ENCODE measurements at regions not wholly inside any gene's neighbourhood (a gene's known extent, or its start where the extent isn't known, plus 50 kb on each side); places are given as distances from the start of the nearest gene placed in this dataset.

DNA sequence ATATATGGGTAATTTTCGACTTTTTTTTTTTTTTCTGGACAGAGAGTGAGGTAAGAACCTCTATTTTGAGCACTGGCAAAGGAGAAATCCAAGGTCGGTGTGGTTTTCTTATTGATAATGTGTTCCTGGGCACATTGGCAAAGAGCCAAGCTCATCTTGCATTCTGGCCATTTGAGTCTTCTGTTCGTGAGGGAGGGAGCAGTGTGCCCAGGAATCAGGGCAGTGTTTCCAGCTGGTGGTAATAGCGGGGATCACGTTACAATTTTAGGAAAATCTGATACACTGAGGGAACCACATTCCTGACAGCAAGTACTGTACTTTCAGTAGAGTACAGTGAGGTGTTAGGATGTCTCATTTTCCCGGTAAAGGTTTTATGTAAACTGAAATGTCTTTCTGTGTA lies 442.3 kb upstream of the MAP3K7 start:
- Histone ChIP-seq H3K36me3 (ENCODE audit: control insufficient read depth in 2 of 2, insufficient read depth in 2 of 2, low read length in 1 of 2) (no peaks in the 10 kb centered on the region), H4K20me1 (ENCODE audit: control insufficient read depth, insufficient read depth) (no peaks in the 10 kb centered on the region), H3K27ac (ENCODE audit: control insufficient read depth, insufficient read depth) (no peak overlapping the region), H2AFZ (ENCODE audit: control insufficient read depth, low read depth, low read length) (no peak overlapping the region), H3K4me2 (ENCODE audit: control insufficient read depth, insufficient read depth) (no peak overlapping the region), H3K4me1 (ENCODE audit: control insufficient read depth, insufficient read depth, low read length) (no peaks in the 10 kb centered on the region), H3K9me3 (replicated peaks; ENCODE audit: control insufficient read depth, insufficient read depth, low read length) (no peaks in the 10 kb centered on the region), H3K27me3 (replicated peaks in 1 of 2; ENCODE audit: control insufficient read depth in 2 of 2, insufficient read depth in 2 of 2, low read length in 1 of 2) (no peaks in the 10 kb centered on the region), H3K4me3 (no peak overlapping the region), H3K9ac (ENCODE audit: control insufficient read depth, insufficient read depth, low read length) (no peak overlapping the region), H3K79me2 (ENCODE audit: control insufficient read depth, insufficient read depth, low read length) (no peaks in the 10 kb centered on the region)
- intact Hi-C loops (cut with micrococcal nuclease; ENCODE audit: unreplicated experiment), result no loop called here
- ChIA-PET SMC1A (ENCODE audit: uncharacterized antibody, unreplicated experiment) (interaction anchor here (1.4 kb wide), 1 partner anchor 88 kb away, joined by 3 read pairs; no protein-coding TSS in a partner anchor), RAD21 (ENCODE audit: unreplicated experiment) (no interaction called here), POLR2A (no interaction called here), CTCF (no interaction called here)
- no peak for FAIRE-seq
- whole genome bisulfite sequencing (ENCODE audit: insufficient coverage, insufficient replicate concordance, low lambda C conversion rate, missing lambda C conversion rate), result 14% methylated on average over 6 of the region's 6 CpGs
- in situ Hi-C loops (cut with MboI), result no loop called here
- no peak for DNase-seq (ENCODE audit: low read depth, low spot score)
- ATAC-seq, result no peak
- BruUV-seq (replicated peaks), result no TSS peak
- TF ChIP-seq, protein P1, sequence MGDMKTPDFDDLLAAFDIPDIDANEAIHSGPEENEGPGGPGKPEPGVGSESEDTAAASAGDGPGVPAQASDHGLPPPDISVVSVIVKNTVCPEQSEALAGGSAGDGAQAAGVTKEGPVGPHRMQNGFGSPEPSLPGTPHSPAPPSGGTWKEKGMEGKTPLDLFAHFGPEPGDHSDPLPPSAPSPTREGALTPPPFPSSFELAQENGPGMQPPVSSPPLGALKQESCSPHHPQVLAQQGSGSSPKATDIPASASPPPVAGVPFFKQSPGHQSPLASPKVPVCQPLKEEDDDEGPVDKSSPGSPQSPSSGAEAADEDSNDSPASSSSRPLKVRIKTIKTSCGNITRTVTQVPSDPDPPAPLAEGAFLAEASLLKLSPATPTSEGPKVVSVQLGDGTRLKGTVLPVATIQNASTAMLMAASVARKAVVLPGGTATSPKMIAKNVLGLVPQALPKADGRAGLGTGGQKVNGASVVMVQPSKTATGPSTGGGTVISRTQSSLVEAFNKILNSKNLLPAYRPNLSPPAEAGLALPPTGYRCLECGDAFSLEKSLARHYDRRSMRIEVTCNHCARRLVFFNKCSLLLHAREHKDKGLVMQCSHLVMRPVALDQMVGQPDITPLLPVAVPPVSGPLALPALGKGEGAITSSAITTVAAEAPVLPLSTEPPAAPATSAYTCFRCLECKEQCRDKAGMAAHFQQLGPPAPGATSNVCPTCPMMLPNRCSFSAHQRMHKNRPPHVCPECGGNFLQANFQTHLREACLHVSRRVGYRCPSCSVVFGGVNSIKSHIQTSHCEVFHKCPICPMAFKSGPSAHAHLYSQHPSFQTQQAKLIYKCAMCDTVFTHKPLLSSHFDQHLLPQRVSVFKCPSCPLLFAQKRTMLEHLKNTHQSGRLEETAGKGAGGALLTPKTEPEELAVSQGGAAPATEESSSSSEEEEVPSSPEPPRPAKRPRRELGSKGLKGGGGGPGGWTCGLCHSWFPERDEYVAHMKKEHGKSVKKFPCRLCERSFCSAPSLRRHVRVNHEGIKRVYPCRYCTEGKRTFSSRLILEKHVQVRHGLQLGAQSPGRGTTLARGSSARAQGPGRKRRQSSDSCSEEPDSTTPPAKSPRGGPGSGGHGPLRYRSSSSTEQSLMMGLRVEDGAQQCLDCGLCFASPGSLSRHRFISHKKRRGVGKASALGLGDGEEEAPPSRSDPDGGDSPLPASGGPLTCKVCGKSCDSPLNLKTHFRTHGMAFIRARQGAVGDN (IDR thresholded peaks at IDR 0.05), result no peak
- no peak for TF ChIP-seq CHD4 (IDR thresholded peaks at IDR 0.05)
- TF ChIP-seq, protein P2, sequence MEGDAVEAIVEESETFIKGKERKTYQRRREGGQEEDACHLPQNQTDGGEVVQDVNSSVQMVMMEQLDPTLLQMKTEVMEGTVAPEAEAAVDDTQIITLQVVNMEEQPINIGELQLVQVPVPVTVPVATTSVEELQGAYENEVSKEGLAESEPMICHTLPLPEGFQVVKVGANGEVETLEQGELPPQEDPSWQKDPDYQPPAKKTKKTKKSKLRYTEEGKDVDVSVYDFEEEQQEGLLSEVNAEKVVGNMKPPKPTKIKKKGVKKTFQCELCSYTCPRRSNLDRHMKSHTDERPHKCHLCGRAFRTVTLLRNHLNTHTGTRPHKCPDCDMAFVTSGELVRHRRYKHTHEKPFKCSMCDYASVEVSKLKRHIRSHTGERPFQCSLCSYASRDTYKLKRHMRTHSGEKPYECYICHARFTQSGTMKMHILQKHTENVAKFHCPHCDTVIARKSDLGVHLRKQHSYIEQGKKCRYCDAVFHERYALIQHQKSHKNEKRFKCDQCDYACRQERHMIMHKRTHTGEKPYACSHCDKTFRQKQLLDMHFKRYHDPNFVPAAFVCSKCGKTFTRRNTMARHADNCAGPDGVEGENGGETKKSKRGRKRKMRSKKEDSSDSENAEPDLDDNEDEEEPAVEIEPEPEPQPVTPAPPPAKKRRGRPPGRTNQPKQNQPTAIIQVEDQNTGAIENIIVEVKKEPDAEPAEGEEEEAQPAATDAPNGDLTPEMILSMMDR (IDR thresholded peaks at IDR 0.05 in 2 of 3, conservative IDR thresholded peaks at IDR 0.05 in 1 of 3; ENCODE audit: control insufficient read depth in 2 of 3, extremely low read depth in 1 of 3, insufficient read depth in 1 of 3, low read depth in 3 of 3, low read length in 3 of 3), result no peak
- no peak for TF ChIP-seq RB1 (IDR thresholded peaks at IDR 0.05; ENCODE audit: borderline replicate concordance)
- TF ChIP-seq, protein P3, sequence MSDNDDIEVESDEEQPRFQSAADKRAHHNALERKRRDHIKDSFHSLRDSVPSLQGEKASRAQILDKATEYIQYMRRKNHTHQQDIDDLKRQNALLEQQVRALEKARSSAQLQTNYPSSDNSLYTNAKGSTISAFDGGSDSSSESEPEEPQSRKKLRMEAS (IDR thresholded peaks at IDR 0.05; ENCODE audit: low read depth, low read length), result no peak
- TF ChIP-seq, protein P4, sequence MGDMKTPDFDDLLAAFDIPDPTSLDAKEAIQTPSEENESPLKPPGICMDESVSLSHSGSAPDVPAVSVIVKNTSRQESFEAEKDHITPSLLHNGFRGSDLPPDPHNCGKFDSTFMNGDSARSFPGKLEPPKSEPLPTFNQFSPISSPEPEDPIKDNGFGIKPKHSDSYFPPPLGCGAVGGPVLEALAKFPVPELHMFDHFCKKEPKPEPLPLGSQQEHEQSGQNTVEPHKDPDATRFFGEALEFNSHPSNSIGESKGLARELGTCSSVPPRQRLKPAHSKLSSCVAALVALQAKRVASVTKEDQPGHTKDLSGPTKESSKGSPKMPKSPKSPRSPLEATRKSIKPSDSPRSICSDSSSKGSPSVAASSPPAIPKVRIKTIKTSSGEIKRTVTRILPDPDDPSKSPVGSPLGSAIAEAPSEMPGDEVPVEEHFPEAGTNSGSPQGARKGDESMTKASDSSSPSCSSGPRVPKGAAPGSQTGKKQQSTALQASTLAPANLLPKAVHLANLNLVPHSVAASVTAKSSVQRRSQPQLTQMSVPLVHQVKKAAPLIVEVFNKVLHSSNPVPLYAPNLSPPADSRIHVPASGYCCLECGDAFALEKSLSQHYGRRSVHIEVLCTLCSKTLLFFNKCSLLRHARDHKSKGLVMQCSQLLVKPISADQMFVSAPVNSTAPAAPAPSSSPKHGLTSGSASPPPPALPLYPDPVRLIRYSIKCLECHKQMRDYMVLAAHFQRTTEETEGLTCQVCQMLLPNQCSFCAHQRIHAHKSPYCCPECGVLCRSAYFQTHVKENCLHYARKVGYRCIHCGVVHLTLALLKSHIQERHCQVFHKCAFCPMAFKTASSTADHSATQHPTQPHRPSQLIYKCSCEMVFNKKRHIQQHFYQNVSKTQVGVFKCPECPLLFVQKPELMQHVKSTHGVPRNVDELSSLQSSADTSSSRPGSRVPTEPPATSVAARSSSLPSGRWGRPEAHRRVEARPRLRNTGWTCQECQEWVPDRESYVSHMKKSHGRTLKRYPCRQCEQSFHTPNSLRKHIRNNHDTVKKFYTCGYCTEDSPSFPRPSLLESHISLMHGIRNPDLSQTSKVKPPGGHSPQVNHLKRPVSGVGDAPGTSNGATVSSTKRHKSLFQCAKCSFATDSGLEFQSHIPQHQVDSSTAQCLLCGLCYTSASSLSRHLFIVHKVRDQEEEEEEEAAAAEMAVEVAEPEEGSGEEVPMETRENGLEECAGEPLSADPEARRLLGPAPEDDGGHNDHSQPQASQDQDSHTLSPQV (IDR thresholded peaks at IDR 0.05), result no peak
- TF ChIP-seq BRCA1 (IDR thresholded peaks at IDR 0.05; ENCODE audit: low read depth, low read length), result no peak
- TF ChIP-seq STAT3 (IDR thresholded peaks at IDR 0.05; ENCODE audit: low read depth, low read length), result no peak
- no peak for TF ChIP-seq SMARCA5 (IDR thresholded peaks at IDR 0.05)
- no peak for TF ChIP-seq MYB (IDR thresholded peaks at IDR 0.05; ENCODE audit: borderline replicate concordance, low read depth, low read length)
- TF ChIP-seq RBBP5 (conservative IDR thresholded peaks at IDR 0.05), result no peak
- TF ChIP-seq ZNF207 (IDR thresholded peaks at IDR 0.05; ENCODE audit: borderline replicate concordance), result no peak
- TF ChIP-seq, protein P5, sequence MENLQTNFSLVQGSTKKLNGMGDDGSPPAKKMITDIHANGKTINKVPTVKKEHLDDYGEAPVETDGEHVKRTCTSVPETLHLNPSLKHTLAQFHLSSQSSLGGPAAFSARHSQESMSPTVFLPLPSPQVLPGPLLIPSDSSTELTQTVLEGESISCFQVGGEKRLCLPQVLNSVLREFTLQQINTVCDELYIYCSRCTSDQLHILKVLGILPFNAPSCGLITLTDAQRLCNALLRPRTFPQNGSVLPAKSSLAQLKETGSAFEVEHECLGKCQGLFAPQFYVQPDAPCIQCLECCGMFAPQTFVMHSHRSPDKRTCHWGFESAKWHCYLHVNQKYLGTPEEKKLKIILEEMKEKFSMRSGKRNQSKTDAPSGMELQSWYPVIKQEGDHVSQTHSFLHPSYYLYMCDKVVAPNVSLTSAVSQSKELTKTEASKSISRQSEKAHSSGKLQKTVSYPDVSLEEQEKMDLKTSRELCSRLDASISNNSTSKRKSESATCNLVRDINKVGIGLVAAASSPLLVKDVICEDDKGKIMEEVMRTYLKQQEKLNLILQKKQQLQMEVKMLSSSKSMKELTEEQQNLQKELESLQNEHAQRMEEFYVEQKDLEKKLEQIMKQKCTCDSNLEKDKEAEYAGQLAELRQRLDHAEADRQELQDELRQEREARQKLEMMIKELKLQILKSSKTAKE (IDR thresholded peaks at IDR 0.05; ENCODE audit: low read depth, poor library complexity, severe bottlenecking), result no peak

Measured in GM12878 (cell line).